ENCODE measurements at regions not wholly inside any gene's neighbourhood (a gene's known extent, or its start where the extent isn't known, plus 50 kb on each side); places are given as distances from the start of the nearest gene placed in this dataset.

- TF ChIP-seq GATA3 (IDR thresholded peaks at IDR 0.05; ENCODE audit: low read depth, low read length) = no peak
- TF ChIP-seq GATA2 (IDR thresholded peaks at IDR 0.05; ENCODE audit: low read depth, low read length) = no peak
Observed at GRCh38 chr17:72406498-72406897, 285.7 kb downstream of the SOX9 start.
